ENCODE measurements at regions not wholly inside any gene's neighbourhood (a gene's known extent, or its start where the extent isn't known, plus 50 kb on each side); places are given as distances from the start of the nearest gene placed in this dataset.

DNA sequence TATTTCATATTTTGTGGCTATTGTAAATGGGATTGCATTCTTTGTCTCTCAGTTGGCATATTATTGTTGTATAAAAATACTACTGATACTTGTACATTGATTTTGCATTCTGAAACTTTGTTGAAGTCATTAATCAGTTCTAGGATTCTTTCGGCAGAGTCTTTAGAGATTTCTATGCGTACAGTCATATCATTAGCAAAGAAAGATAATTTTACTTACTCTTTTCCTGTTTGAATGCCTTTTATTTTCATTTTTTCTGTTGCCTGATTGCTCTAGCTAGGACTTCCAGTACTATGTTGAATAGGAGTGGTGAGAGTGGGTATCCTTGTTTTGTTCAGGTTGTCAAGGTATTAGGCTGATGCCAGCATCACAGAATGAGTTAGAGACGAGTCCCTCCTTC lies 722.0 kb upstream of the PCDH10 start:
- TF ChIP-seq, protein P1, sequence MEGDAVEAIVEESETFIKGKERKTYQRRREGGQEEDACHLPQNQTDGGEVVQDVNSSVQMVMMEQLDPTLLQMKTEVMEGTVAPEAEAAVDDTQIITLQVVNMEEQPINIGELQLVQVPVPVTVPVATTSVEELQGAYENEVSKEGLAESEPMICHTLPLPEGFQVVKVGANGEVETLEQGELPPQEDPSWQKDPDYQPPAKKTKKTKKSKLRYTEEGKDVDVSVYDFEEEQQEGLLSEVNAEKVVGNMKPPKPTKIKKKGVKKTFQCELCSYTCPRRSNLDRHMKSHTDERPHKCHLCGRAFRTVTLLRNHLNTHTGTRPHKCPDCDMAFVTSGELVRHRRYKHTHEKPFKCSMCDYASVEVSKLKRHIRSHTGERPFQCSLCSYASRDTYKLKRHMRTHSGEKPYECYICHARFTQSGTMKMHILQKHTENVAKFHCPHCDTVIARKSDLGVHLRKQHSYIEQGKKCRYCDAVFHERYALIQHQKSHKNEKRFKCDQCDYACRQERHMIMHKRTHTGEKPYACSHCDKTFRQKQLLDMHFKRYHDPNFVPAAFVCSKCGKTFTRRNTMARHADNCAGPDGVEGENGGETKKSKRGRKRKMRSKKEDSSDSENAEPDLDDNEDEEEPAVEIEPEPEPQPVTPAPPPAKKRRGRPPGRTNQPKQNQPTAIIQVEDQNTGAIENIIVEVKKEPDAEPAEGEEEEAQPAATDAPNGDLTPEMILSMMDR (IDR thresholded peaks at IDR 0.05): no peak
- no peak for TF ChIP-seq POLR2A (IDR thresholded peaks at IDR 0.05)
- no peak for TF ChIP-seq POLR2AphosphoS5 (IDR thresholded peaks at IDR 0.05)

All from prostate gland (tissue), 2 donors.